Breast epithelium (tissue), 4 donors: ENCODE measurements at regions not wholly inside any gene's neighbourhood (a gene's known extent, or its start where the extent isn't known, plus 50 kb on each side); places are given as distances from the start of the nearest gene placed in this dataset.

ENCODE experiments used
- DNase-seq, 2 donors: peaks; one replicate each; pipeline ENCODE4 v3.0.0-alpha.2; 2019; ENCODE audit warnings: low spot score in 2 of 2
- H3K27ac ChIP-seq, 2 donors: fragments of 200-600 bp; sonication (generic) in 1 of 2; one replicate each; pipeline ENCODE4 v1.5.1; 2016 to 2019; ENCODE audit warnings: mild to moderate bottlenecking in 1 of 2
- H3K27me3 ChIP-seq, 2 donors: fragments of 200-600 bp; sonication (generic) in 1 of 2; one replicate each; pipeline versions ENCODE4 v1.5.1 to v1.6.0; 2017 to 2019; ENCODE audit warnings: control low read depth in 1 of 2, mild to moderate bottlenecking in 1 of 2
- H3K36me3 ChIP-seq: fragments of 200-600 bp; one replicate; pipeline ENCODE4 v1.5.1; 2019
- H3K4me1 ChIP-seq, 2 donors: fragments of 200-600 bp; sonication (generic); one replicate each; pipeline ENCODE4 v1.5.1; 2016 to 2019; ENCODE audit warnings: control low read depth in 1 of 2
- H3K4me3 ChIP-seq, 3 donors: fragments of 200-600 bp; sonication (generic); 1 replicate in 2 of 3; 2 replicates in 1 of 3; pipeline ENCODE4 v1.5.1; 2016 to 2019; ENCODE audit warnings: mild to moderate bottlenecking in 3 of 3, moderate library complexity in 2 of 3
- H3K9me3 ChIP-seq, 2 donors: fragments of 200-600 bp; sonication (generic) in 1 of 2; one replicate each; pipeline ENCODE4 v1.5.1; 2016 to 2019; ENCODE audit warnings: control low read depth in 1 of 2
- POLR2A ChIP-seq: fragments of 450-650 bp; IDR thresholded peaks from one replicate; pipeline ENCODE4 v1.6.1; 2016; ENCODE audit warnings: antibody characterized with exemption, mild to moderate bottlenecking, moderate library complexity
- POLR2AphosphoS5 ChIP-seq, 3 donors: sonication (generic); formaldehyde crosslinking; IDR thresholded peaks; one replicate each; pipeline ENCODE4 v1.6.1; 2017; ENCODE audit warnings: antibody characterized with exemption in 3 of 3
- intact Hi-C: fragments of 100-400 bp; cut with DNase I; formaldehyde crosslinking; loops from one replicate; pipeline ENCODE4 v1.15.1; 2023; ENCODE audit warnings: low total_unique reads
- TF ChIP-seq, protein P1 (sequence below), 3 donors: fragments of 450-650 bp; IDR thresholded peaks; one replicate each; pipeline ENCODE4 v1.5.1; 2016 to 2017; ENCODE audit warnings: antibody characterized with exemption in 3 of 3, mild to moderate bottlenecking in 3 of 3, moderate library complexity in 3 of 3

- Histone ChIP-seq H3K27me3 (no peaks in the 10 kb centered on the region), H3K9me3 (no peaks in the 10 kb centered on the region), H3K4me1 (no peaks in the 10 kb centered on the region), H3K4me3 (no peak overlapping the region), H3K36me3 (no peaks in the 10 kb centered on the region), H3K27ac (no peak overlapping the region)
- TF ChIP-seq, protein P1, sequence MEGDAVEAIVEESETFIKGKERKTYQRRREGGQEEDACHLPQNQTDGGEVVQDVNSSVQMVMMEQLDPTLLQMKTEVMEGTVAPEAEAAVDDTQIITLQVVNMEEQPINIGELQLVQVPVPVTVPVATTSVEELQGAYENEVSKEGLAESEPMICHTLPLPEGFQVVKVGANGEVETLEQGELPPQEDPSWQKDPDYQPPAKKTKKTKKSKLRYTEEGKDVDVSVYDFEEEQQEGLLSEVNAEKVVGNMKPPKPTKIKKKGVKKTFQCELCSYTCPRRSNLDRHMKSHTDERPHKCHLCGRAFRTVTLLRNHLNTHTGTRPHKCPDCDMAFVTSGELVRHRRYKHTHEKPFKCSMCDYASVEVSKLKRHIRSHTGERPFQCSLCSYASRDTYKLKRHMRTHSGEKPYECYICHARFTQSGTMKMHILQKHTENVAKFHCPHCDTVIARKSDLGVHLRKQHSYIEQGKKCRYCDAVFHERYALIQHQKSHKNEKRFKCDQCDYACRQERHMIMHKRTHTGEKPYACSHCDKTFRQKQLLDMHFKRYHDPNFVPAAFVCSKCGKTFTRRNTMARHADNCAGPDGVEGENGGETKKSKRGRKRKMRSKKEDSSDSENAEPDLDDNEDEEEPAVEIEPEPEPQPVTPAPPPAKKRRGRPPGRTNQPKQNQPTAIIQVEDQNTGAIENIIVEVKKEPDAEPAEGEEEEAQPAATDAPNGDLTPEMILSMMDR (IDR thresholded peaks at IDR 0.05), result no peak
- TF ChIP-seq POLR2A (no peak), POLR2AphosphoS5 (IDR thresholded peaks at IDR 0.05) (no peak)
- intact Hi-C loops, result no loop called here
- DNase-seq, result no peak
These were observed 176.7 kb upstream of the S1PR3 start for GRCh38 chr9:88814577-88814976.

- DNase-seq, result no peak
- intact Hi-C loops, result no loop called here
- Histone ChIP-seq H3K27me3 (no peaks in the 10 kb centered on the region), H3K4me3 (no peak overlapping the region), H3K36me3 (no peaks in the 10 kb centered on the region), H3K4me1 (no peaks in the 10 kb centered on the region), H3K9me3 (no peaks in the 10 kb centered on the region), H3K27ac (no peak overlapping the region)
- TF ChIP-seq, protein P1 (IDR thresholded peaks at IDR 0.05), result no peak
- TF ChIP-seq POLR2A (no peak), POLR2AphosphoS5 (IDR thresholded peaks at IDR 0.05) (no peak)
These were observed 175.1 kb upstream of the S1PR3 start for GRCh38 chr9:88816141-88816540.

DNA sequence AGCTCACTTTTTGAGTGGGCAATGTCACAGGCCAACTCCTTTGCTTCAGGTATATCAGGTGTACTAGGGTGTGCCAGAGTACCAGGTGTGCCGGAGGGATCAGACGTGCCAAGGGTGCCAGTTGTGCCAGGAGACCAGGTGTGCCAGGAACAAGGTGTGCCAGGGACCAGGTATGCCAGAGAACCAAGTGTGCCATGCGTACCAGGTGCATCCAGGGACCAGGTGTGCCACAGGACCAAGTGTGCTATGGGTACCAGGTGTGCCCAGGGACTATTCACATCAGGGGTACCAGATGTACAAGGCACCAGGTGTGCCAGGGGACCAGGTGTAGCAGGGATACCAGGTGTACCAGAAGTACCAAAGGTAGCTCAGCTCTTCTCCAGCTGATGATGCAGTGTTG lies 174.7 kb upstream of the S1PR3 start:
- Histone ChIP-seq H3K4me1 (no peaks in the 10 kb centered on the region), H3K9me3 (no peaks in the 10 kb centered on the region), H3K36me3 (no peaks in the 10 kb centered on the region), H3K4me3 (no peak overlapping the region), H3K27me3 (no peaks in the 10 kb centered on the region), H3K27ac (no peak overlapping the region)
- no peak for DNase-seq
- TF ChIP-seq POLR2A, result no peak
- TF ChIP-seq, protein P1 (IDR thresholded peaks at IDR 0.05), result no peak
- TF ChIP-seq POLR2AphosphoS5 (IDR thresholded peaks at IDR 0.05), result no peak
- intact Hi-C loops, result no loop called here

DNA sequence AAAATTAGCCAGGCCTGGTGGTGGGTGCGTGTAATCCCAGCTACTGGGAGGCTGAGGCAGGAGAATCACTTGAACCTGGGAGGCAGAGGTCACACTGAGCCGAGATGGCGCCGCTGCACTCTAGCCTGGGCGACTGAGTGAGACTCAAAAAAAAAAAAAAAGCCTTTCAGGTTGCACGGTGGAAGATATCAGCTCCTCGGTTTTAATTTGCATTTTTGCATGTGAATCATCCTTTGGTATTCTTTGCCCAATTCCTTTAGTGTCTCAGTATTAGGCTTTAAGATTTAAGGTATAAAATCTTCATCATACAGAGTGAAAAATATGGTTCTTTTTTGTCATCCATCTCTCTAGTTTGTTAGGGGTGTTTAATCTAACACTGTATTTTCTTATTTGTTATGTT lies 173.6 kb upstream of the S1PR3 start:
- Histone ChIP-seq H3K36me3 (no peaks in the 10 kb centered on the region), H3K4me3 (no peak overlapping the region), H3K4me1 (no peaks in the 10 kb centered on the region), H3K27me3 (no peaks in the 10 kb centered on the region), H3K9me3 (no peaks in the 10 kb centered on the region), H3K27ac (no peak overlapping the region)
- intact Hi-C loops, result no loop called here
- no peak for DNase-seq
- TF ChIP-seq POLR2A (no peak), POLR2AphosphoS5 (IDR thresholded peaks at IDR 0.05) (no peak)
- TF ChIP-seq, protein P1 (IDR thresholded peaks at IDR 0.05), result no peak

- TF ChIP-seq POLR2AphosphoS5 (IDR thresholded peaks at IDR 0.05), result no peak
- no peak for TF ChIP-seq POLR2A
- TF ChIP-seq, protein P1 (IDR thresholded peaks at IDR 0.05), result no peak
These were observed 172.6 kb upstream of the S1PR3 start for GRCh38 chr9:88818495-88819201.

More at GRCh38 chr9:88818495-88819201, 172.6 kb upstream of the S1PR3 start:
- Histone ChIP-seq H3K36me3 (no peaks in the 10 kb centered on the region), H3K4me1 (no peaks in the 10 kb centered on the region), H3K4me3 (no peak overlapping the region), H3K27ac (no peak overlapping the region), H3K9me3 (no peaks in the 10 kb centered on the region), H3K27me3 (no peaks in the 10 kb centered on the region)
- peak in 1 of 2 donors; percentile 27 for DNase-seq
- intact Hi-C loops, result no loop called here
